NCI-H446 treated with DMSO at 0.1 percent for 48 hours (cell line): ENCODE measurements at regions not wholly inside any gene's neighbourhood (a gene's known extent, or its start where the extent isn't known, plus 50 kb on each side); places are given as distances from the start of the nearest gene placed in this dataset.

Source experiments
- DNase-seq: peaks from one replicate; lab custom pipeline; 2025; lab: John Stamatoyannopoulos, UW

DNA sequence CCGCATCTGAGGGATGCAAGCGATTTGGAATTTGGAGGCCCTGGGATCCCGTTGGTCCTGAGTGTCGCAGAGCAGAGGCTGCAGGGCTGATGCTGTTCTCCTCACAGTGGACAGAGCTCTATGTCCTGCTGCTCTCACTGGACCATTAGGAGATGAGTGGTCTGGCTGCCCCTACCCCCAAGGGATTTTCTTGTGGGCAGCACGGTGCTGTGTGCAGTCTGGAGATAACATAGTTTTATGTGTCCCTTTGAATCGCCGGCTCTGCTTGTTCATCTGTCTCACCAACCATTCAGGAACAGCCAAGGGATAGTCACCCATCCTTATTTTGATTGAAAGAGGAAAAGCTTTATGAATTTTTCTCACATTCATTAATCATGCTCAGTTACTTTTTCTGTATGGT is 49.9 kb downstream of the CHRM3 start:
- no peak for DNase-seq

DNA sequence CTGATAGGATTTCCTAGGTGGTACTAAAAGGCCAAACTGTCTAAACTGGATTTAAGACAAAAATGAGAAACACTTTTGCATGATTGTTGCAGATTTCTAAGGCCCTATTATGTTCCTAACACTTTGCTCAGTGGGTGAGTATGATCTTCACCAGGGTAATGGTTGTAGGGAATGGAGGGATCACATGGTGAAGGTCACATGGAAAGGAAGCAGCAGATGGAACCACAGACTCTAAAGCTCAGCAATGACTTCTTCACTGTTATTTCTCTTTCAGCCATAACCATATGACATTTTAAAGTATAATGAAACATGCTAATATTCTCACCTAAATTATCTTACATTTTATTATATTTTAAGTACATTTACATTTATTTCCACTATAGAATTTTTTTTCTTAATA is 51.5 kb downstream of the CHRM3 start:
- DNase-seq = no peak

DNA sequence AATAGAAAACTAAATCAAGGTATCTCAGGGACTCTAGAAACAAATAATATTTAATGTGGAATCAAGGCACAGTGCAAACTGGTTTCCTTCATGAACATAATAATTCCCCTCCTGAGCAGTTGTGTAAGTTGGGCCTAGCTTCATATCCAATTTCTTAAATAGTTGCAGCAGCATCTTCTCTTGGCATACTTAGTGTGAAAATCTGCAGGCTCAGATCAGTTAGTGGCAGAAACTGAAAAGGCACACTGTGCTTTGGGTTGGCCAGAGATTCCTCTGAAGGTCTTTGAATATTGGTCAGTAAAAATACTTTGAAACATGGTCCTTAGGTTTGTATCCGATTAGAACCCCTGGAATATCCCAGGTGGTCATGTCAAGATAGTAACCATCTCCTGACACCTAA is 52.5 kb downstream of the CHRM3 start:
- no peak for DNase-seq

DNA sequence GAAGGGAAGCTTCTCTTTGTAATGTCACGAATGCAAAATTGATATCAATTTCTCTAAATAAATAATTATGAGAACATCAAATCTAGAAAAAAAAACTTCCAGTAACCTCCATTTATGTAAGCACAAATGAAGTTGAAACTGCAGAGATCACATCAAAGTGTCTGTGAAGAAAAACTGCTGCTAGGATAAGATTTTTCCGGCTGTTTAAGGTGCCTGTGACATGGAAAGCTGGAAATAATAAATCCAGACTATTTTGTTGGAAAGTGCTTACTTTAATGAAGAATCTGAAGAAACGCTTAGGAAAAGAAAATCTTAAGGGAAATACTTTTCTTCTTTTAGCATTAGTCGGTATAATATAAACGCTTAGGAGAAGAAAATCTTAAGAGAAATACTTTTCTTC is 57.0 kb downstream of the CHRM3 start:
- DNase-seq = no peak

DNA sequence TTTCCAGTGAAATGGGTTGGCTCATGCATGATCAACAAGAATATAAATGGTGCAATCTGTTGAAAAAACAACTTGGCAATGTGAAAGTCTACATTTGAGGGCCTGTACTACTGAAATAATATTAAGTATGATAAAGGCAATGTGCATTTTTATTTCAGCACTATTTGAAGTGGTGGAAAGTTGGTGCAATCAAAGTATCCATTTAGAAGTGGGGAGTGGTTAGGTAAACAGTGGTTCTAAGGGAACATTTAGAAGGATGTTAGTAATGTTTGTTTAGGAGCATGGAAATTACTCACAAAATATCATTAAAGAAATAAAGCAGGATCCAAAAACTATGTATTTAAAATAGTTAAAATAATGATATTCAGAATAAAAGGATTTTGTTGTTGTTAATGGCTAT is 60.2 kb downstream of the CHRM3 start:
- DNase-seq = no peak

DNA sequence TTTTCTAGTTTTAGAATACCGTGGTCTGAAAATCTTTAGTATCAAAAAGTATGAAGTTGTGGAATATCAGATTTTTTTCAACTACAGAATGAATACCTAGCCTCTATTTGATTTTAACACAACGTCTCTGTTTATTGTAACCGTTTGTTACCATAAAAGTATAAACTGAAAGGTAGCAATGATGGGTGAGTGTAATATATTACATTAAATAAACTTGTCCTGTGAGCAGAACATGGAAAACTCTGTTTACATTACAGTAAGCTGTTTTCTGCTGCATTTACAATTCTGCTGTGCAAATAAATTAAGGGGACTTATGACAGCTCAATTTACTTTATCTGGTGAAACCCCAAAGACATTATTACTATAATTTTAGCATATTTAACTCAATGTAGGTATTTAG is 62.5 kb downstream of the CHRM3 start:
- no peak for DNase-seq

DNA sequence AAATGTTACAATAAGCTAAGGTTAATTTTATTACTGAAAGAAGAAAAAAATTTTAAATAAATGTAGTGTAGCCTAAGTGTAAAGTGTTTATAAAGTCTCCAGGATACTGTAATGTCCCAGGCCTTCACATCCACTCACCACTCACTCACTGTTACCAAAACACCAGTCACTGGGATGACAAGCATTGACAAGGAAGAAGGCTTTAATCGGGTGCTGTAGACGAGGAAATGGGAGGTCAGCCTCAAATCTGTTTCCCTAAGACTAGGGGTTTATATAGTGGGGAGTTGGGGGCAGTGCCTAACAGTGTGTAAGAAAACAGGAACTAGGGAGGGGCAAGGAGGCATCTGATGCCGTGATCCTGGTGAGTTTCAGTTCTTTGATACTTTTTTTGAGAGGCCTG is 69.4 kb downstream of the CHRM3 start:
- no peak for DNase-seq

DNA sequence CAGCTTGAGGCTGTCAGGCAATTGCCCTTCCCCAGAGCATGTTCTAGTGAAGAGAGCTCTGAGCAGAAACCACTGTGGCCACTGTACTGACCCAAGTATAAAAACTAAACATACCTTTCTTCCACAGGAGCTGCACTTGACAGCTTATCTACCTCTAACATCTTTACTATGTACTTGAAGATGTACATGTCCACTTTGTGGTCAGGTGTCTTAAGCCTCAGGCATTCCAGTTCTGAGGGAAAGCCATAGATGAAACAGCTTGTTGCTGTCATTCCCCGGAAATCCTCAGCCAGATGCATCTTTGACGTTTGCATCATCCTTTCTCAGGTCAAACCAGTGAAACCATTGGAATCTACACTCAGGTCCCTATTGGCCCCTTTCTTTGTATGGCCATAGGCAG is 70.4 kb downstream of the CHRM3 start:
- no peak for DNase-seq

DNA sequence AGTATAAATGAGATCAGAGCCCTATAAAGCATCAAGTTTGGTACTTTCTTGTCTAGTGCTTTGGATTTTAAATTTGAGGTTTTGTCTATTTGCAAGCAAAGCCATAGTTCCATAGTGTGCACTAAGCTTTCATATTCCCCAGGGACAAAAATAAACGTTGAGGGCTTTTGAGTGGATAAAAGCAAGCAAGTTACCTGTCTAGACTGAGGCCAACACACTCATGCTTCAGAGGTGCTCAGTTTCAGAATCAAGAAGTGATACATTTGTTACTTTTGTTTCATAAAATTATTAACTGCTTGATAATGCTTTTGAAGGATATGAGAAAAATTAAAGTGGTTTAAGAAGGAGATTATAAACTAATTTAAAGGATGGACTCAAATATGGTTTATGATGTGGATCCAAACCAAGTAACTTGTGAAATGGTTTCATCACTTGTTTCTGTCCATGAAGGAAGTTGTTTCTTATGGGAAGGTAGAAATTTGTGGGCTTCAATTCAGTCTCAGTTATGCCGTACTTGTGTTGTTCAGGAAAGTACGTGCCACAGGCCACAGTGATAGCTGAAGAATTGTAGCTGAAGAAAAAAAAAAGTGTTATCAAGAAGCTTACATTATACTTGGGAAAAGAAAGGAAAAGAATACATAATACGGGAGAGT is 71.2 kb downstream of the CHRM3 start:
- no peak for DNase-seq

DNA sequence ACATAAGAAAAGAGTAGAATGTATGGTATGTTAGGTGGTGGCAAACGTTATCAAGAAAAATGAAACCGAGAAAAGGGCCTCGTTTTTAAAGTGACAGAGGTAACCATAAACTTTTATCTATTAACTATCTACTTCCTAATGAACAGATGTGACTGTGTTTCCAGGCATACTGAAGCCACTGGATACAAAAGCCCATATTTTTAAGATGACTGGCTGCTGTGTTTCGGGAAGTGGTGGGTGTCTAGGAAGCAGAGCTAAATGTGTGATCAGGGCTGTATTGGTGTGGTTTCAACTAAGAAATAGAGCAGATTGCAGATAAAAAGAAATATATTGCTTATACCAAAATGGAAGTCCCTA is 71.8 kb downstream of the CHRM3 start:
- no peak for DNase-seq

DNA sequence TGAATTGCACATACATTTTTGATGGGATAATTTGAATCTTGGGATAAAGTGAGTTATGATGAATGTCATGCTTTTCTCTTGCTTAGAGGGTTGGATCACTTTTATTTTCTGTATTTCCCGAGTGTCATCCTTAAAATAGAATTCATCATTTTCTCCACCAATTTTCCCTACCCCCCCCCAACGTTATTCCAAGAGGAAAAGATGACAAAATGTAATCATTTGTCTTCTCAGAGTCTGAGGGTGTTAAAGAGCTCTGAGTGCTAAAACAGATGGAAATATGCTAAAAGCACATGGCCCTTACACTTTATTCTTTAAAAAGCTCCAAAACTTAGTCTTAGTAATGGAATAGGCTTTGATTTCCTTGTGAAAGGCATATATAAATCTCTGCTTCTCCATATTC is 81.4 kb downstream of the CHRM3 start:
- DNase-seq = no peak

DNA sequence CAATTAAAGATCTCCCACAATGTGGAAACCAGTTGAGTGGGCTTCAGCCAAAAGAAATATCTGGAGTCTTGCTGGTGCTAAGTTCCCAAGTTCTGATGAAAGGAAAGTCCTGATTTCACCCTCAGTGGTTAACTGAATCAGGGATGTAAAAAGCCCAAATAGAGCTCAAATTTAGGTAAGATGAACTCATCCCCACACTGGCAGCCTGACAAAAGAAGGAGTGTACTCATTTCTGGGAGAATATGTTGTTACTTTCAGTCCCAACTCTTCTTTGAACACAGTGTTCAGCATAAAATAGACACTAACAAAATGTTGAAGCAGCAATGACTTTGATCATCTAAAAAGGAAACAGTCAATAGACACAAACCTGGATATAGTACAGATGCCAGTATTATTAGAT is 91.7 kb downstream of the CHRM3 start:
- DNase-seq = no peak

DNA sequence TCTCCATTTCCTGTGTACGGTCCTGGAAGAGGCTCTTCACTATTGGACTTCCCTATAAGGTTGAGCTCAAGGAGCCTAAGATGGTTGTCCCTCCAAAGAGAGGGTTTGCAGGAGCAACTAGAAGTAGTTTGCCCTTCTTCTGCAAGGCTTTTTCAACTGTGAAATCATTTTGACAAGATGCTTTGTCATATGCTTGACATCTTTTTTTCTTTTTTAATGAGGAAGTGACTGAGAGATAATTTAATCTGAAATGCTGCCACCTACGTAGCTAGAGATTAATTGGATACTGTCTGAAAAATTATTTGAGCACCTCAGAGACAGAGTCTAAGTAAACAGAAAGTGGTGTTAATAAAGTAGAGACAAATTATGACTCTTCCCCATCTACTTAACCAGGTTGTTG is 97.0 kb downstream of the CHRM3 start:
- no peak for DNase-seq

DNA sequence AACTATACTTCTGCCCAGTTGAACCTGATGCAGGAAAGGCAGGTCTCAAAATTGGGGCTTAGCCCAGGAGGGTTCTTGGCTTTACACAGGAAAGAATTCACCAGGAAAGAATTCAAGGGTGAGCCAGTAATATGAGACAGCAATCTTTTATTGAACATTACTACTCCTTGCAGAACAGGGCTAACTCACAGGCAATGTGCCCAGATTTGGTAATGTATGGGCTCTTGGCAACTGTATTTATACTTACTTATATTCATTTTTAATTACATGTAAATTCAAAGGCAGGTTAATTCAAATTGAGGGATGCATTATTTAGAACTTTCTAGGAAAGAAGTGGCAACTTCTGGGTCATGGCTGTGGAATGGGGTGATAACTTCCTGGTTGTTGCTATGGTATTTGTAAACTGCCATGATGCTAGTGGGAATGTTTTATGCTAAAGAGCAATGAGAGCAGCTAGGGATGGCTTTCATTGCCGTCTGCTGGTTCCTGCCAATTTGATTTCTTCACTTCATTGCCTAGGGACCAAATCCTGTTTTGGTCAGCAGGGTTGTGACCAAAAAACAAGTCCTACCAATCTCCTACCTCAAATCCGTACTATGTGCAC is 107.5 kb downstream of the CHRM3 start:
- peak; percentile 30 for DNase-seq

DNA sequence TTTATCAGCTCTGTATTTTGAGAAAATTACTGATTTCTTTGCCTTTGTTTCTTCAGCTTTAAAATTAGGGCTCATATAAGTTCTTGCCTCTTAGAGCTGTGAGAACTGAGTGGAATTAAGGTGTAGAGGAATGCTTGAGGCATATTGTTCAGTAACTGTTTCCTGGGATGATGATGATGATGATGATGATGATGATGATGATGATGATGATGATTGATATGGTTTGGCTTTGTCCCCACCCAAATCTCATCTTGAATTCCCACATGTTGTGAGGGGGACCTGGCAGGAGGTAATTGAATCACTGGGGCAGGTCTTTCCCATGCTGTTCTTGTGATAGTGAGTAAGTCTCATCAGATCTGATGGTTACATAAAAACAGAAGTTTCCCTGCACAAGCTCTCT is 118.7 kb downstream of the CHRM3 start:
- no peak for DNase-seq

DNA sequence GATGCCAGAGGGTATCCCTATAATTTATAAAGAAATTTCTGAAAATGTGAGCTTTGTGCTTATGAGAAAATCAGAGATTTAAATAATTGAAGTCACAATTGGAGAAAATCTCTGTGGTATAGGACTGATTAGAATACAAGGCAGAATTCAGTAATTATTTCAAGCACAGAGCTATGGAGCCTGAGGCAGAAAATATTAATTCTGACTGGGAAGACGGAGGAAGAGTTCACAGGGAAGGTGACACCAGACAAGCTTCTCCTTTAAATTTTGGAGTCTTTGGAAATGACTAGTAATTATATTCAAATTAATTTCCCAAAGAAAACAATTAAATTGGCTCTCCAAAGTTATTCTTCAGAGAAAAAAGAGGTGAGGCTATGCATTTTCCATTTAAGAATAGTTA is 121.5 kb downstream of the CHRM3 start:
- no peak for DNase-seq

DNA sequence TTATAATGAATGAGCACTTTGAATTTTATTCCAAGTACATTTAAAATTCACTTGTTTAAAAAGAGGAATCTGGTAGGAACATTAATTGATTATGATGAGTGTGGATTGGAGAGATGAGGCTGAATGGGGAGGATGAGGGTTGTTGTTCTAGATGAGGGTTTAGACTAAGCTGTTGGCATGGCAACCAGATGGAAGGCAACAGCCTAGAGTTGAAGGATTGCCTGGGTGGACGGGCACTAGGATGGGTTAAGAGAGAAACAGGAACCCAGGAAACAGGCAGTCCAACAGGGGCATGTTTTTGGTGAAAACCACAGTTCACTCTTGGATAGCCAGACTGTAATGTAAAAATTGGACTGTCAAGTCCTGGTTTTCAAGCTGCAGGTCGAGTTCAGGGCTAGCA is 125.5 kb downstream of the CHRM3 start:
- no peak for DNase-seq

DNA sequence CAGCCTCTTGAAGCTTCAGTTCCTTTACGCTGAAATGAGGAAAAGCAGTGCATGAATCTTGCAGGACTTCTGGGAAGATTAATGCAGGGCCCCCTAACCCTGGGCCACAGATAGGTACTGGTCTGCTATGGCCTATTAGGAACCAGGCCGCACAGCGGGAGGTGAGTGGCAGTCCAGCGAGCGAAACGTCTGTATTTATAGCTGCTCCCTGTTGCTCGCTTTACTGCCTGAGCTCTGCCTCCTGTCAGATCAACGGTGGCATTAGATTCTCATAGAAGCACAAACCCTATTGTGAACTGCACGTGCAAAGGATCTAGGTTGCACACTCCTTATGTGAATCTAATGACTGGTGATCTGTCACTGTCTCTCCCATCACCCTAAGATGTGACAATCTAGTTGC is 130.2 kb downstream of the CHRM3 start:
- DNase-seq = no peak

DNA sequence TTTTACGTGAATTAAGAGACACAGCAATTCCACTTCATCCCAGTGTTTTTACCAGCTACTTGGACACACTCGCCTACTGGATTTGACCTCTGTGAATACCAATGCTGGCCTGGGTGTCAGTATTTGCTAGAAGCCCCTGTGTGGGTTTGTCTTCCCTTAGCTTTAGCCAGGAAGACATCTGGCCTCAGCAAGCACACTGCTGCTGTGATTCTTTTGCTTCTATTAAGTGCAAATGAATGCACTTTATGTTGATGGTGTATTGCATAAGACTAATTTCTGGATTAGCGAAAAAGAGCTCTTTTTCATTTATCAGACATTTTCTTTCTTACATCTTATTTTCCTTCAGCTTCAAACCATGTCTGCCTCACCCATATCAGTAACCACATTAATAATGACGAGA is 140.0 kb downstream of the CHRM3 start:
- no peak for DNase-seq

DNA sequence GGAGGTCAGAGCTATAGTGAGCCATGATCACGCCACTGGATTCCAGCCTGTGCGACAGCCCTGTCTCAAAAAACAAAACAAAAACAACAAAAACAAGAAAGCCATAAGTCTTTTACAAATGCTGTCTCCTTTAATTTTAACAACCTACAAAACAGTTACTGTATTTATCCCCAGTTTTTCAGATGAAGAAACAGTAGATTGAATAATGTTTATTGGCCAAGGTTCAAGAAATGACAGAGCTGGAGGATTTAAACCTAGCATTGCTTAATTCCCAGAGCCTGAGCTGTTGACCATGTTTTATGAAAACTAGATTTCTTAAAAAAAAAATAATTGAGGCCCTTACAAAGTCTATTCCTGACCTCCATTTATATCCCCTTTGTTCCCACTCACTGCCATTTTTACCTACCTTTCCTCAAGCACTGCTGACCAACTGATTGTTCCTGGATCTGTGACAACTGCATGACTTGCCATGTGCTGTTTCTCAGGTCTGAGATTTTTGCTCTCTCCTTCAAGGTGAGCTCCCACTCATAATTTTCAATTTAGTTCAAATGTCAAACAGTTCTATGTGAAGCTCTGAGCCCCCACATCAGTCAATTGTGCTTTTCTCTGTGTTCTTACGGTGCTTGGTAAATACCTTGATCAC is 140.8 kb downstream of the CHRM3 start:
- no peak for DNase-seq

DNA sequence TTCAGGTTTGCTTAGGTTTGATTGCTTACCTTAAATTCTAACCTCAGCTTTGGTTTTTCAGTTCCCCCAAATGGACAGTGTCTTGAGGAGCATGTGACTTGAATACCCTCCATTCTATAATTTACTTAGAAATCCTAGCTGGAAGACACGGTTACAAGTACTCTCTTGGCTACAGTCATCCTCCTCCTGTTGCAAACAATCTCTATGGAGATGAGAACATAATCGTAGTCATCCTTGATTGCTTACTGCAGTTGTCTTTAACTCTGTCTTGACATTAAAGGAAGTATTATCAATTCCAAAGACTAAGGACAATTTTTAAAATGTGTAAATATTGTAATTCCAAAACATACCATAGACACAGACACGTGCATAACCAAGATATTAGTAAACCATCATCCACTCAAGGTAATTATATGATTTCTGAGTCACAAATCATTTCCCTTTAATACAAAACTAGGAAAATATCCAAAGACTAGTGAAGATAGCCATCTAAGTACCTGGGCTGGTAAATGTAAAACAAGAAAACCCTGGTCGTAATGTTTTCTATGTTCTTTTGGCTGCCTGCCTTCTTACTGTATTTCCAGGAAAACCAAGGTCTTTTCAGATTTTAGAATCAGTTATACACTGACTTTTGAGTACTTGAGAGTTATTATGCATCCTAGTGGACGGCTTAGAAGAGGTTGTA is 149.9 kb downstream of the CHRM3 start:
- DNase-seq = no peak

DNA sequence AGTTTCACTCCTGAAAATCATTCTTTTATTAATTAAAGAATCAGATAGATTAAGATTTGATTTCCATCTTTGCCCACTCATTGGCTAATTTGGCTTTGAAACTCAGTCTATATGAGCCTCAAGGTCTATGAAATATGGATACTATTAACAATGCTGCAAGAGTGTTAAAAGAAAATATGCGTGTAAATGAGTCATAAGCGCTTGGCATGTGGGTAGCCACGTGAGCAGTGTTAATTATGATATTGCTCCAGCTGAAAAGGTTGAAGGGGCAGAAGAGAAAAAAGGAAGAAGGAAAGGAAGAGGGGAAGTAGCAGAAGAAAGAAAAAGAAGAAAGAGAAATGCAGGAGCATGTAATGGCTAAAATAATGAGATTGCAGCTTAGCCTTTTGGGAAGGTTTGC is 151.4 kb downstream of the CHRM3 start:
- no peak for DNase-seq

DNA sequence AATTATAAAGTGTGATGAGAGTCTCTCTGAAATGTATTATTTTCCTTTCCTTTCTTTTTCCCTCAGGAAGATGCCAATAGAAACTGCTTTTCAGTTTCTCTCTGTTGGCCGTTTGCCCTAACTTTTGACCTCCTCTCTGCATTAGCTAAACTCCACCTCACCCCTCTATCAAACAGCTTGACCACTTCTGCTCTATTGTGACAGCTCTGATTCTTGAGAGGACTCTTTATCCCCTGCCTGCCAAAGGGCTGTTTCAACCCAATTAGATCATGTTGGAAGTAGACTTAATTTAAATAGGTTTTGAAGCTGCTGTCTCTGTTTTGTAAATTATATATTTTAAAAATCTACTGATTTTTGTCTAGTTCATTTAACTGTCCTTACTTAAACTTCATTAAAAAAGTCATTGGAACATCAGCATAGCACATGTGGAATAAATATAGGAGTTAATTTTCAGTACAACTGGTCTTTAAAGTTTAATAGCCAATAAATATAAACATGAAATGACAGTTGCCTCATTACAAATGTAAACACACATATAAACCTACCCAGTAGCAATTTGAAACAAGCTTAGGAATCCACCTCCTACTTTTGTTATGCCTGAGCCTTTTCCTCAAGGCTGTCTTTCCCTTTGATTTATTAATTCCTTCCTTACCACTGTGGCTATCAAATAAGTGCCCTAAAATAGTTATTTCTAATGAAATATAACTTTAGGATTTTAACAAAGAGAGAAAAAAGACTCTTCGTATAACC is 152.0 kb downstream of the CHRM3 start:
- no peak for DNase-seq
